Fibroblast of lung (primary cell): ENCODE measurements at regions not wholly inside any gene's neighbourhood (a gene's known extent, or its start where the extent isn't known, plus 50 kb on each side); places are given as distances from the start of the nearest gene placed in this dataset.

Experiments
- CTCF ChIP-seq, 2 donors: IDR thresholded peaks in 1 of 2; conservative IDR thresholded peaks in 1 of 2; 1 replicate in 1 of 2; 2 replicates in 1 of 2; pipeline ENCODE4 v1.5.1; 2011 to 2012; ENCODE audit warnings: low read length in 2 of 2, control low read depth in 1 of 2, inconsistent platforms in 1 of 2, low read depth in 1 of 2, mild to moderate bottlenecking in 1 of 2
- EZH2 ChIP-seq: IDR thresholded peaks from 2 replicates; pipeline ENCODE4 v1.5.1; 2012; ENCODE audit warnings: low read length, control low read depth, mild to moderate bottlenecking; ENCODE audit errors: missing control alignments

- TF ChIP-seq CTCF (conservative IDR thresholded peaks at IDR 0.05 in 1 of 2, IDR thresholded peaks at IDR 0.05 in 1 of 2; ENCODE audit: low read depth in 1 of 2, low read length in 2 of 2) (no peak), EZH2 (no peak)
These were observed 483.3 kb downstream of the PLCL1 start for GRCh38 chr2:198287706-198288105.
